ENCODE measurements at regions not wholly inside any gene's neighbourhood (a gene's known extent, or its start where the extent isn't known, plus 50 kb on each side); places are given as distances from the start of the nearest gene placed in this dataset.
"Not testable (repeated sequence)": the region's sequence is repeated elsewhere in the genome, so short reads cannot be mapped to it uniquely, and the experiment has no call there.

GRCh38 chr10:121243609-121244241, 354.5 kb downstream of the FGFR2 start:
- DNase-seq: no peak

- DNase-seq: no peak
Observed at GRCh38 chr10:121244818-121245217, 353.4 kb downstream of the FGFR2 start.

DNA sequence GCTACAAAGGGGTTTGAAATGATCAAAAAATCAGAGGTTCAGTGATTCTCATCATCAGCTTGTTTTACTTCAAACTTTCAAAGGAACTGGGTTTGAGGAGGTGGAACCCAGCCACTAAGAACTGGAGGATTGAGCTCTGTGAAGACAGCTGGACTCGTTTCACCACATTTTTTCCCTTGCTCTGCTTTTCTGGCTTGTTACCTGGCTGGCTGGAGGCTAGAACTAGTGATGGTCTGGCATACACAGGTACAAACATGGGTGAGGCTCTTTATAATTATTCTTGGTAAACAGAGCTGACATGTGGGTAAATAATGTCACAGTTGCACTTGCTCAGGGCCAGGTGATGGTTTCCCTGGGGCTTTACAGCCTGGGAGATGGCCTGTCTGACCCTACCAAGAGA, 352.5 kb downstream of the FGFR2 start:
- DNase-seq: no peak

- DNase-seq: no peak
Observed at GRCh38 chr10:121248266-121248665, 350.0 kb downstream of the FGFR2 start.

GRCh38 chr10:121250995-121251764, 347.1 kb downstream of the FGFR2 start:
- DNase-seq: no peak

DNA sequence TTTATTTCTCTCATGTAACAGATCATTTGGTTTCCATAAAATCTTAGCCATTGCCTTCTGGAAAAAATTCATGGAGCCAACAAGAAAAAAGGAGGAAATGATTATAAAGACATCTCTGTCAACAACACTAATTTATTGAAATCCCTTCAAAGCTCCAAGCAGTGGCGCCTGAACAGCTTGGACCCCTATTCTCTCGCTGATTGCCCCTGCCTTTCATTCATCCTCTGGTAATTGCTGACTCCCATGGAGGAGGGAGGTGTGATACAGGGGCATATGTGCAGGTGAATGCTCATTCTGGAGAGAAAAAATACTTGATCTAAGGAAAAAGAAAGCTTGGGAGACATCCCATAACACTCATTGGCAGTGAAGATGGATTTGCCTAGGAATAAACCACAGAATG, 345.5 kb downstream of the FGFR2 start:
- no peak for DNase-seq

GRCh38 chr10:121260377-121260776, 337.9 kb downstream of the FGFR2 start:
- DNase-seq: no peak

GRCh38 chr10:121261665-121262064, 336.6 kb downstream of the FGFR2 start:
- no peak for DNase-seq

GRCh38 chr10:121262774-121263430, 335.3 kb downstream of the FGFR2 start:
- no peak for DNase-seq

DNA sequence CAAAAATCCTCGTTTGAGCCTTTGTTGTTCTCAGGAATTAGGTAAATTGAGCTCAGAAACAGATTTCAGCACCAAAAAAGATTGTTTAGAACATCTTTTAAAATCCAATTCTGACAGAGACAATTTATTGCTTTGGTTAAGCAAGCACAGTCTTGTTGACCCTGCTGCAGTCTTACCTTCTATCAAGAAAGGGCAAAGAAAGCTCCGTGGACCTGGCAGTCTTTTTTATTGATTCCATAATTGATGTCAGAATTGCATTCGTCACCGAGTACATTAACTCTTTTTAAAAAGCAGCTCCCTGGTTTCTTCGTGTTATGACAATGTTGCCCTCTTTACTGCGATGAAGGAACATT, 334.8 kb downstream of the FGFR2 start:
- DNase-seq: no peak

GRCh38 chr10:121265360-121266123, 332.7 kb downstream of the FGFR2 start:
- DNase-seq: no peak

DNA sequence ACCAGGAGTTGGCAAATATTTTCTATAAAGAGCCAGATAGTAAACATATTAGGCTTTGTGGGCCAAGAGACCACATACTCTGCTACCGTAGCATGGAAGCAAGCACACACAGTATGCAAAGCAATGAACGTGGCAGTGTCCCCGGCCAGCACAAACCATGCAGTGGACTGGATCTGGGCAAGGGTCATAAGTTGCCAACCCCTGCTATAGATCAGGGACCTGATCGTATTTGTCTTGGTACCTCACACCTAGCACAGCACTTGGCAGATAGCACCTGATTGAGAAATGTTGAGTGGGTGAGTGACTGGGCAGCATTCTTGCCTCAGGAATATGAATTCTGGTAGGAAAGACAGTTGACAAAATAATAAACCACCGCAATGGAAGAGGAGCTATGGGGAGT, 331.9 kb downstream of the FGFR2 start:
- no peak for DNase-seq

DNA sequence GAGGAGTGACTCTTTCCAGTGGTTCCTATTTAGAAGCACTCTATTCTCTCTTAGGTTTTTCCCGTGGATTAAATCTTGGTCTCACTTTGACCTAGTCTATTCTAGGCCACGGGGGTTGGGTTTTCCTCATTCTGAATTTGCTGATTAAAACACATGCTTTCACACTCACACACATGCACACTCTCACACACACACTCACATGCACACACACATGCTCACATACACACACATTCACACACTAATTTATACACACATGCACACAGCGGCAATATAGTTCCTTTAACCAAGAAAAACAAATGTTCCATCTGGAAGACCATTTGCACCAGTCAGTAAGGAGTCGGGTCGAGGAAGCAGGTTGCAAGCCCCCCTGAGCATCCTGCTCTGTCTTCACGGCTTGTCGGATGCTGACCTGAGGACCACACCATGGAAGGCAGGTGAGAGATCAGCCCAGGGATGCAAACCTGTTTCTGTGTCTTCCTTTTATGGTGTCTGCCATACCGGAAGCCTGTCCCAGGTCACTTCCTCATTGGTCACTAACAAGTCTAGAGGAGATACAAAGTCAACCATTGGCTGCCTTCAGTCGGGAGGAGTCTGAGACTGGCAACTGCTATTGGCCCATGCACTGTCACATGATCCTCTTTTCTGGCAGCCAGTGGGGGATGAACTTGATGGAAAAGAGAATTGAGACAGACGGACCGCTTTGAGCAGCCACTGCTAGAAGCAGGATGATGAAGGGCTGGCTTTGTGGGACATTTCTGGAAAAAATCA, 330.8 kb downstream of the FGFR2 start:
- DNase-seq: no peak

DNA sequence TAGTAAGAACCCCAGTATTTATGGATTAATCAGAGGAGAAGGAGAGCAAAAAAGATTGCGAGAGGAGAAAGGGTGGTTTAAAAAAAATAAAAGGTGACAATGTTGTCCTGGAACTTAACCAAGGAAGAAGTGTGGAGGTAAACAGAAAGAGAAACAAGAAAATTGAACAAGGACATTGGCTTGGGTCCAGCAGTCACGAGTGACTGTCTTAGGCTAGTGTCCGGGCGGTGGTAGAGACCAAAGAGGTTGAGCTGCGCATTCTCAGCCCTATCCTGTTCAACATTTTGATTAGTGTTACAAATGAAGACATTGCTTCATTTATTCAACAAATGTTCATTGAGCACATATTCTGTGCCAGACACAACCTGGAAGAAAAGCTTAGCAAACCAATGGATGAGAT, 329.9 kb downstream of the FGFR2 start:
- DNase-seq: no peak

- DNase-seq: no peak
Observed at GRCh38 chr10:121268863-121269432, 329.3 kb downstream of the FGFR2 start.

GRCh38 chr10:121270906-121271305, 327.3 kb downstream of the FGFR2 start:
- no peak for DNase-seq

DNA sequence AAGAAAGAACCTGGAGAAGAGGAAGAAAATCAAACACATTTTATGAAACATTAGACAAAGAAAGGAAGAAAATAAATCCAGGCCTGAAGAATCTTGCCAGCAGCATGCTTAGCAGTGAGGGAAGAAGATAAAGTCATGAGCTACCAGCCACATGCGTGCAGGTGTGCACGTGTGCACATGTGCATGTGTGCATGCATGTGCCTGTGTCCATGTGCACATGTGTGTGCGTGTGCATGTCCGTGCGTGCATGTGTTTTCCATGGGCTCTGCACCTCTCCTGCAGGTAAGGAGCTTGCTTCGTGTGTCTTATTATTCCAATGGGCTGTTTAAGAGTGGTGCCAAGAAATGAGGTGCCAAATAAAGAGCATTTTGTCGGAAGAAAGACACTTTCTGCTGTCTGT, 322.2 kb downstream of the FGFR2 start:
- DNase-seq: no peak

GRCh38 chr10:121276822-121277221, 321.4 kb downstream of the FGFR2 start:
- DNase-seq: no peak

DNA sequence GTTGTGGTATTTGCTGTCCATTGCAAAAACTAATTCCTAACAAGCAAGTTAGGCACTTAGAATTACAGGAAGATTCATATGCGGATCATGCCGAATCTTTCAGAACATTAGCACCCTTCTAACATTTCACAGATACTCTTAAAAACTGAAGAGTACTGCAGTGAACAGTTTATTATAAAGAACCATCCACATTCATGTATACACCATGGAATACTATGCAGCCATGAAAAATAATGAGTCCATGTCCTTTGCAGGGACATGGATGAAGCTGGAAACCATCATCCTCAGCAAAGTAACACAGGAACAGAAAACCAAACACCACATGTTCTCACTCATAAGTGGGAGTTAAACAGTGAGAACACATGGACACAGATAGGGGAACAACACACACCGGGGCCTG, 319.9 kb downstream of the FGFR2 start:
- DNase-seq: not testable (repeated sequence)

DNA sequence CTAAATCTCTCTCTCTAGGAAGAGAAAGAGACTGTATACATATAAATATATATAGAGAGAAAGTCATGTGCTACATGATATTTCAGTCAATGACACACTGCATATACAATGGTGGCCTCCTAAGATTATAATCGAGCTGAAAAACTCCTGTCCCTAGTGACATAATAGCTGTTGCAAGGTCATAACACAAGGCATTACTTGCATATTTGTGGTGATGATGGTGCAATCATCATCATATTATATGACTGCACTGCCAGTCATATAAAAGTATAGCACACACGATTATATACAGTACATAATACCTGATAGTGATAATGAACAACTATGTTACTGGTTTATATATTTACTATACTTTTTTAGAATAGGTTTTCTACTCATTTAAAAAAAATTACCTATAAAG, 316.7 kb downstream of the FGFR2 start:
- DNase-seq: no peak

DNA sequence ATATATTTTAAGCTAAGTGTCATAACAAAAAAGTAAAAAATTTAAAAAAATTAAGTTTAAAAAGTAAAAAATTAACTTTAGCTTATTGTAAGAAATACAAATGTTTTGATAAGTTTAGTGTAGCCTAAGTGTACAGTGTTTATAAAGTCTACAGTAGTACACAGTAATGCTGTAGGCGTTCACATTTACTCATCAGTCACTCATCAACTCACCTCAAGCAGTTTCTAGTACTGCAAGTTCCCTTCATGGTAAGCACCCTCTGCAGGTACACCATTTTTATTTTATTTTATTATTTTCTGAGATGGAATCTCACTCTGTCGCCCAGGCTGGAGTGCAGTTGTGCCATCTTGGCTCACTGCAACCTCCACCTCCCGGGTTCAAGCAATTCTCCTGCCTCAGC, 316.0 kb downstream of the FGFR2 start:
- no peak for DNase-seq

GRCh38 chr10:121282797-121283515, 315.3 kb downstream of the FGFR2 start:
- no peak for DNase-seq

Data from stimulated activated CD4-positive, alpha-beta T cell treated with anti-CD3 and anti-CD28 coated beads, Interleukin-4, amount 100 ng/mL, for 1 hour (primary cell).